NCI-H524 (cell line): ENCODE measurements at regions not wholly inside any gene's neighbourhood (a gene's known extent, or its start where the extent isn't known, plus 50 kb on each side); places are given as distances from the start of the nearest gene placed in this dataset.

ENCODE experiments used
- DNase-seq, 2 experiments: peaks; one replicate each; lab custom pipeline; 2025; lab: John Stamatoyannopoulos, UW

GRCh38 chr4:99712530-99712929, 54.9 kb upstream of the C4orf54 start:
- DNase-seq = no peak

GRCh38 chr4:99712099-99712498, 54.5 kb upstream of the C4orf54 start:
- no peak for DNase-seq

GRCh38 chr4:99711657-99712056, 54.0 kb upstream of the C4orf54 start:
- no peak for DNase-seq

GRCh38 chr4:99710681-99711345, 53.2 kb upstream of the C4orf54 start:
- no peak for DNase-seq

- no peak for DNase-seq
These were observed 52.4 kb upstream of the C4orf54 start for GRCh38 chr4:99710020-99710419.

- DNase-seq = no peak
These were observed 50.9 kb upstream of the C4orf54 start for GRCh38 chr4:99708551-99708950.
